Astrocyte (in vitro differentiated cells and primary cell): ENCODE measurements at regions not wholly inside any gene's neighbourhood (a gene's known extent, or its start where the extent isn't known, plus 50 kb on each side); places are given as distances from the start of the nearest gene placed in this dataset.

Source experiments
- DNase-seq: peaks from one replicate; pipeline ENCODE4 v3.0.0-alpha.2; 2010; ENCODE audit warnings: low read depth
- FAIRE-seq: peaks from 2 replicates; lab custom pipeline; 2011; peaks lifted over from hg19 to GRCh38; lab: Jason Lieb, UNC
- H2AFZ ChIP-seq: 2 replicates; pipeline ENCODE4 v1.6.0; 2012; ENCODE audit warnings: low read depth, low read length, inconsistent platforms
- H3K27ac ChIP-seq: 2 replicates; pipeline ENCODE4 v1.5.1; 2011; ENCODE audit warnings: low read depth, low read length, inconsistent platforms
- H3K27me3 ChIP-seq: 2 replicates; pipeline ENCODE4 v1.6.0; 2011; ENCODE audit warnings: low read length, inconsistent platforms; ENCODE audit not compliant: insufficient read depth
- H3K36me3 ChIP-seq: 2 replicates; pipeline ENCODE4 v1.5.1; 2011; ENCODE audit warnings: low read length, inconsistent platforms; ENCODE audit not compliant: insufficient read depth
- H3K4me1 ChIP-seq: 2 replicates; pipeline ENCODE4 v1.5.1; 2011; ENCODE audit warnings: low read length, inconsistent platforms; ENCODE audit not compliant: insufficient read depth
- H3K4me2 ChIP-seq: 2 replicates; pipeline ENCODE4 v1.6.0; 2012; ENCODE audit warnings: low read length, inconsistent platforms
- H3K4me3 ChIP-seq: 2 replicates; pipeline ENCODE4 v1.5.1; 2011; ENCODE audit warnings: low read depth, mild to moderate bottlenecking, low read length, inconsistent platforms; ENCODE audit not compliant: insufficient read depth
- H3K79me2 ChIP-seq: 2 replicates; pipeline ENCODE4 v1.6.0; 2012; ENCODE audit warnings: mild to moderate bottlenecking, low read length, inconsistent platforms; ENCODE audit not compliant: insufficient read depth
- H3K9ac ChIP-seq: 2 replicates; pipeline ENCODE4 v1.6.0; 2012; ENCODE audit warnings: mild to moderate bottlenecking, low read length, inconsistent platforms
- H3K9me3 ChIP-seq: 2 replicates; pipeline ENCODE4 v1.5.1; 2012; ENCODE audit warnings: low read depth, mild to moderate bottlenecking, low read length, inconsistent platforms; ENCODE audit not compliant: insufficient read depth
- H4K20me1 ChIP-seq: 2 replicates; pipeline ENCODE4 v1.6.0; 2012; ENCODE audit warnings: low read length, inconsistent platforms; ENCODE audit not compliant: insufficient read depth
- H3K27ac Mint-ChIP-seq: one replicate; pipeline ENCODE4 v1.8.0; 2021; ENCODE audit warnings: mild to moderate bottlenecking, mixed read lengths; ENCODE audit not compliant: unreplicated experiment
- H3K27me3 Mint-ChIP-seq: one replicate; pipeline ENCODE4 v1.8.0; 2021; ENCODE audit warnings: low read depth, mixed read lengths; ENCODE audit not compliant: unreplicated experiment
- H3K36me3 Mint-ChIP-seq: one replicate; pipeline ENCODE4 v1.8.0; 2021; ENCODE audit warnings: low read depth, mixed read lengths; ENCODE audit not compliant: unreplicated experiment
- H3K4me1 Mint-ChIP-seq: one replicate; pipeline ENCODE4 v1.8.0; 2021; ENCODE audit warnings: low read depth, mixed read lengths; ENCODE audit not compliant: unreplicated experiment
- H3K4me3 Mint-ChIP-seq: one replicate; pipeline ENCODE4 v1.8.0; 2021; ENCODE audit warnings: mild to moderate bottlenecking, moderate library complexity, mixed read lengths; ENCODE audit not compliant: unreplicated experiment
- H3K9me3 Mint-ChIP-seq: one replicate; pipeline ENCODE4 v1.8.0; 2021; ENCODE audit warnings: mild to moderate bottlenecking, mixed read lengths; ENCODE audit not compliant: unreplicated experiment
- CTCF ChIP-seq: IDR thresholded peaks from 2 replicates; pipeline ENCODE4 v1.5.1; 2011; ENCODE audit warnings: low read depth, mild to moderate bottlenecking, inconsistent platforms, low read length, moderate library complexity; ENCODE audit not compliant: insufficient read depth
- EZH2 ChIP-seq: IDR thresholded peaks from 2 replicates; pipeline ENCODE4 v1.6.1; 2012; ENCODE audit warnings: mild to moderate bottlenecking, low read length, inconsistent platforms; ENCODE audit not compliant: insufficient read depth

GRCh38 chr15:69518806-69519205 lies 66.2 kb downstream of the RPLP1 start:
- DNase-seq: no peak
- Mint-ChIP-seq H3K9me3 (peaks cover 3% of the 10 kb centered on the region), H3K27me3 (peaks cover 45% of the 10 kb centered on the region), H3K4me1 (peaks cover 10% of the 10 kb centered on the region), H3K27ac (no peak overlapping the region), H3K4me3 (no peak overlapping the region), H3K36me3 (no peaks in the 10 kb centered on the region)
- H3K27ac ChIP-seq: no peak overlapping the region
- no peaks in the 10 kb centered on the region for H3K9me3 ChIP-seq
- H3K4me1 ChIP-seq: no peaks in the 10 kb centered on the region
- no peak overlapping the region for H2AFZ ChIP-seq
- H3K9ac ChIP-seq: no peak overlapping the region
- H4K20me1 ChIP-seq: no peaks in the 10 kb centered on the region
- H3K4me2 ChIP-seq: no peak overlapping the region
- H3K27me3 ChIP-seq: peaks cover 18% of the 10 kb centered on the region
- H3K36me3 ChIP-seq: no peaks in the 10 kb centered on the region
- H3K79me2 ChIP-seq: no peaks in the 10 kb centered on the region
- H3K4me3 ChIP-seq: no peak overlapping the region
- FAIRE-seq: no peak
- TF ChIP-seq CTCF: no peak
- TF ChIP-seq EZH2: no peak

GRCh38 chr15:69520067-69520466 lies 67.4 kb downstream of the RPLP1 start:
- no peaks in the 10 kb centered on the region for H3K4me1 ChIP-seq
- Mint-ChIP-seq H3K27ac (no peak overlapping the region), H3K4me3 (no peak overlapping the region), H3K27me3 (peaks cover 42% of the 10 kb centered on the region), H3K9me3 (peaks cover 3% of the 10 kb centered on the region), H3K36me3 (no peaks in the 10 kb centered on the region), H3K4me1 (peaks cover 10% of the 10 kb centered on the region)
- no peak overlapping the region for H3K4me3 ChIP-seq
- no peak overlapping the region for H3K4me2 ChIP-seq
- no peak overlapping the region for H2AFZ ChIP-seq
- H3K27me3 ChIP-seq: peaks cover 25% of the 10 kb centered on the region
- no peaks in the 10 kb centered on the region for H4K20me1 ChIP-seq
- no peak overlapping the region for H3K9ac ChIP-seq
- H3K36me3 ChIP-seq: no peaks in the 10 kb centered on the region
- TF ChIP-seq EZH2 (no peak), CTCF (no peak)
- H3K27ac ChIP-seq: no peak overlapping the region
- FAIRE-seq (no peak), DNase-seq (no peak)
- H3K9me3 ChIP-seq: no peaks in the 10 kb centered on the region
- no peaks in the 10 kb centered on the region for H3K79me2 ChIP-seq

- TF ChIP-seq CTCF: no peak
- no peak for TF ChIP-seq EZH2
- Histone ChIP-seq H3K9ac (no peak overlapping the region), H3K4me1 (peaks cover 3% of the 10 kb centered on the region), H3K36me3 (no peaks in the 10 kb centered on the region), H2AFZ (no peak overlapping the region), H3K27ac (no peak overlapping the region), H3K27me3 (peaks cover 30% of the 10 kb centered on the region), H3K4me2 (no peak overlapping the region), H3K9me3 (peaks cover 8% of the 10 kb centered on the region), H3K79me2 (no peaks in the 10 kb centered on the region), H3K4me3 (no peak overlapping the region), H4K20me1 (no peaks in the 10 kb centered on the region)
- DNase-seq (no peak), FAIRE-seq (no peak)
- H3K27me3 Mint-ChIP-seq: peaks cover 45% of the 10 kb centered on the region
- no peaks in the 10 kb centered on the region for H3K9me3 Mint-ChIP-seq
- no peak overlapping the region for H3K27ac Mint-ChIP-seq
- H3K36me3 Mint-ChIP-seq: no peaks in the 10 kb centered on the region
- H3K4me3 Mint-ChIP-seq: no peak overlapping the region
- H3K4me1 Mint-ChIP-seq: peaks cover 4% of the 10 kb centered on the region
These were observed 69.7 kb downstream of the RPLP1 start for GRCh38 chr15:69522361-69522760.
